GM12874 (cell line): ENCODE measurements at regions not wholly inside any gene's neighbourhood (a gene's known extent, or its start where the extent isn't known, plus 50 kb on each side); places are given as distances from the start of the nearest gene placed in this dataset.

Source experiments
- CTCF ChIP-seq: IDR thresholded peaks from 2 replicates; pipeline ENCODE4 v1.5.1; 2011; ENCODE audit warnings: low read depth, mild to moderate bottlenecking, control low read depth, low read length, moderate library complexity; ENCODE audit not compliant: insufficient read depth

GRCh38 chr18:27794181-27794926 is 382.6 kb downstream of the CDH2 start:
- no peak for TF ChIP-seq CTCF

- no peak for TF ChIP-seq CTCF
Observed at GRCh38 chr18:27793013-27793785, 383.7 kb downstream of the CDH2 start.

GRCh38 chr18:27789406-27789805 is 387.5 kb downstream of the CDH2 start:
- no peak for TF ChIP-seq CTCF

GRCh38 chr18:27787547-27787946 is 389.4 kb downstream of the CDH2 start:
- TF ChIP-seq CTCF: no peak

- TF ChIP-seq CTCF: no peak
Observed at GRCh38 chr18:27785815-27786471, 391.0 kb downstream of the CDH2 start.

- TF ChIP-seq CTCF: no peak
Observed at GRCh38 chr18:27780061-27780745, 396.7 kb downstream of the CDH2 start.

GRCh38 chr18:27778925-27779324 is 398.0 kb downstream of the CDH2 start:
- TF ChIP-seq CTCF: no peak
